ENCODE measurements at regions not wholly inside any gene's neighbourhood (a gene's known extent, or its start where the extent isn't known, plus 50 kb on each side); places are given as distances from the start of the nearest gene placed in this dataset.

- TF ChIP-seq CTCF (conservative IDR thresholded peaks at IDR 0.05) (no peak), EZH2 (IDR thresholded peaks at IDR 0.05; ENCODE audit: low read depth) (no peak)
Measured at GRCh38 chr2:188835006-188835405, 139.2 kb upstream of the COL3A1 start.
